ENCODE measurements at regions not wholly inside any gene's neighbourhood (a gene's known extent, or its start where the extent isn't known, plus 50 kb on each side); places are given as distances from the start of the nearest gene placed in this dataset.

GRCh38 chr5:174521449-174521848 is 202.9 kb upstream of the MSX2 start:
- in situ Hi-C loops (cut with HindIII; ENCODE audit: low pct_ligation_motif_present, low sequenced_read_pairs), result no loop called here
- no peak for TF ChIP-seq CTCF (IDR thresholded peaks at IDR 0.05; ENCODE audit: low read depth, low read length, missing control alignments)
- Histone ChIP-seq H3K4me3 (ENCODE audit: low read depth, low read length) (no peak overlapping the region), H3K27me3 (replicated peaks) (no peaks in the 10 kb centered on the region), H3K27ac (no peak overlapping the region), H3K36me3 (replicated peaks) (no peaks in the 10 kb centered on the region)
- no peak for DNase-seq

- H3K27ac ChIP-seq, result no peak overlapping the region
- H3K36me3 ChIP-seq (replicated peaks), result no peaks in the 10 kb centered on the region
- TF ChIP-seq CTCF (IDR thresholded peaks at IDR 0.05; ENCODE audit: low read depth, low read length, missing control alignments), result no peak
- no peak overlapping the region for H3K4me3 ChIP-seq (ENCODE audit: low read depth, low read length)
- DNase-seq, result no peak
- in situ Hi-C loops (cut with HindIII; ENCODE audit: low pct_ligation_motif_present, low sequenced_read_pairs), result no loop called here
- H3K27me3 ChIP-seq (replicated peaks), result no peaks in the 10 kb centered on the region
Observed at GRCh38 chr5:174522480-174523260, 201.7 kb upstream of the MSX2 start.

GRCh38 chr5:174523311-174524071 is 200.9 kb upstream of the MSX2 start:
- no peak for TF ChIP-seq CTCF (IDR thresholded peaks at IDR 0.05; ENCODE audit: low read depth, low read length, missing control alignments)
- H3K36me3 ChIP-seq (replicated peaks), result no peaks in the 10 kb centered on the region
- no peak for DNase-seq
- no peak overlapping the region for H3K4me3 ChIP-seq (ENCODE audit: low read depth, low read length)
- H3K27ac ChIP-seq, result no peak overlapping the region
- in situ Hi-C loops (cut with HindIII; ENCODE audit: low pct_ligation_motif_present, low sequenced_read_pairs), result no loop called here
- no peaks in the 10 kb centered on the region for H3K27me3 ChIP-seq (replicated peaks)

- no peak for TF ChIP-seq CTCF (IDR thresholded peaks at IDR 0.05; ENCODE audit: low read depth, low read length, missing control alignments)
- Histone ChIP-seq H3K36me3 (replicated peaks) (no peaks in the 10 kb centered on the region), H3K4me3 (ENCODE audit: low read depth, low read length) (no peak overlapping the region), H3K27ac (no peak overlapping the region), H3K27me3 (replicated peaks) (no peaks in the 10 kb centered on the region)
- in situ Hi-C loops (cut with HindIII; ENCODE audit: low pct_ligation_motif_present, low sequenced_read_pairs), result no loop called here
- DNase-seq, result no peak
Observed at GRCh38 chr5:174524351-174524750, 200.0 kb upstream of the MSX2 start.

GRCh38 chr5:174526177-174526576 is 198.2 kb upstream of the MSX2 start:
- TF ChIP-seq CTCF (IDR thresholded peaks at IDR 0.05; ENCODE audit: low read depth, low read length, missing control alignments), result no peak
- no peak for DNase-seq
- no peaks in the 10 kb centered on the region for H3K36me3 ChIP-seq (replicated peaks)
- no peak overlapping the region for H3K27ac ChIP-seq
- H3K27me3 ChIP-seq (replicated peaks), result no peaks in the 10 kb centered on the region
- no peak overlapping the region for H3K4me3 ChIP-seq (ENCODE audit: low read depth, low read length)
- in situ Hi-C loops (cut with HindIII; ENCODE audit: low pct_ligation_motif_present, low sequenced_read_pairs), result no loop called here

Data from brain microvascular endothelial cell (primary cell).